ENCODE measurements at regions not wholly inside any gene's neighbourhood (a gene's known extent, or its start where the extent isn't known, plus 50 kb on each side); places are given as distances from the start of the nearest gene placed in this dataset.
A peak's percentile ranks its signal among the peaks of the same experiment; 100 is the strongest.

DNA sequence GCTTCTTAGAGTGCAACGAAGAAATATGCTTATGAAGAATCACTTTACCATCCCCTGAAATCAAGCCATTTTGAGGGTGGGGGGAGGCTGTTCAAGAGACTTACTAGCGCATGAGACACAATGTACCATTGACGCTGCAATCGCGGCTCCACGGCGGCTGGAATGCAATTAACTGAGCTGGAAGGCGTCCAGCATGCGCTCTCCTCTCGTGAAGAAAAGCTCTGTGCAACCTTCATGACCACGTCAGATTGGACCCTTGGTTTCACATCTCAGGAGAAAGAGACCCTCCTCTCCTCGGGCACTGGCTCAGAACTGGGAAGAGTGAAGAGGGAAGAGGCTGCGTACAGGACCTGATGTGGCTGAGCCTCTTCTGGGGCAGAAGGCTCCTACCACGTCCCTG is 138.5 kb upstream of the IRX2 start:
- Histone ChIP-seq H3K27me3 (no peaks in the 10 kb centered on the region), H3K36me3 (no peaks in the 10 kb centered on the region), H3K9me3 (no peaks in the 10 kb centered on the region), H3K4me3 (no peak overlapping the region), H3K4me1 (no peaks in the 10 kb centered on the region), H3K27ac (no peak overlapping the region)
- peak; percentile 33 for DNase-seq
- intact Hi-C loops (cut with DNase I) = no loop called here
- no peak for TF ChIP-seq CTCF (IDR thresholded peaks at IDR 0.05)
- no peak for ATAC-seq

DNA sequence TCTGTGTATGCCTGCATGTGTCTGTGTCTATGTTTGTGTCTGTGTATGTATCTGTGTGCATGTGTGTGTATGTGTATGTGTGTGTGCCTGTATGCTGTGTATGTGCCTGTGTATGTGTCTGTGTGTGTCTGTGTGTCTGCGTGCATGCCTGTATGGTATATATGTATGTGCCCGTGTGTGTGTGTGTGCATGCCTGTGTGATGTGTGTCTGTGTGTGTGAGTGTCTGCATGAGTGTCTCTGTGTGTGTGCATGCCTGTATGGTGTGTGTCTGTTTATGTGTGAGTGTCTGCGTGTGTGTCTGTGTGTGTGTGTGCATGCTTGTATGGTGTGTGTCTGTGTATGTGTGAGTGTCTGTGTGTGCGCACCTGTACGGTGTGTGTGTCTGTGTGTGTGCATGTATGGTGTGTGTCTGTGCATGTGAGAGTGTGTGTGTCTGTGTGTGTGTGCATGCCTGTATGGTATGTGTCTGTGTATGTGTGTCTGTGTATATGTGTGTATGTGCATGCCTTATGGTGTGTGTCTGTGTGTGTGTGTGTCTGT is 137.1 kb upstream of the IRX2 start:
- no peaks in the 10 kb centered on the region for H3K9me3 ChIP-seq
- DNase-seq = peak; percentile 3
- no peaks in the 10 kb centered on the region for H3K4me1 ChIP-seq
- no peak for TF ChIP-seq CTCF (IDR thresholded peaks at IDR 0.05)
- peak; percentile 15 for ATAC-seq
- H3K27ac ChIP-seq = no peak overlapping the region
- no peaks in the 10 kb centered on the region for H3K36me3 ChIP-seq
- no peaks in the 10 kb centered on the region for H3K27me3 ChIP-seq
- no peak overlapping the region for H3K4me3 ChIP-seq
- intact Hi-C loops (cut with DNase I) = no loop called here

DNA sequence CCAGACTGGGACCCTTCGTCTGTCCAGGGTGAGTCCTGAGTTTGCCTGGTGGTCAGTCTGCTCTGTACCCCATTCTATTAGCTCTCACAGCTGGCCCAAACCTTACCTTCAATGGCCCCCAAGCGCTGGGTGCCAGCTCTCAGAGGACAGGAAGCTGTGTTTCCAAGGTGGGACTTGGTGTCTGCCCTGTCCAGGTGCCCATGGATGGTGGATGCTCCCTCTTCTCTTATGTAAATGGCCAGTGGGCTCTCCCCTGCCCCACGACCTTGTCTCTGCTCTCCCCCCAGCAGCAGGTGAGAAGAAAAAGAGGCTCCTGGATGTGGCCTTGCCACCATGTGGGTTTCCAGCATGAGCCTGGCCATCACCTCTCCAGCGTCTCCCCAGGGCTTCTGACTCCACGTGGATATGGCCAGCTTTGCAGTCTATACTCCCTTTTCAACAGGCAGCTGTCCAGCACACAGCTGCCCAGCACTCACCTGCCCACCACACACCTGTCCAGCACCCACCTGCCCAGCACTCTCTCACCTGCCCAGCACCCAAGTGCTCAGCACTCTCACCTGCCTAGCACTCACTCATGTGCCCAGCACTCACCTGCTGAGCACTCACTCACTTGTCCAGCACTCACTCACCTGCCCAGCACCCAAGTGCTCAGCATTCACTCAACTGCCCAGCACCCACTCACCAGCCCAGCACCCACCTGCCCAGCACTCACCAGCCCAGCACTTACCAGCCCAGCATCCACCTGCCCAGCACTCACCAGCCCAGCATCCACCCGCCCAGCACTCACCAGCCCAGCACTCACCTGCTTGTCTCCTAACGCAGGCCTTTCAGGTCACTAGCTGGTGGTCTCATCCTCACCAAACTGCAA is 136.2 kb upstream of the IRX2 start:
- DNase-seq (peak; percentile 50), ATAC-seq (peak; percentile 18)
- Histone ChIP-seq H3K36me3 (no peaks in the 10 kb centered on the region), H3K4me1 (no peaks in the 10 kb centered on the region), H3K9me3 (no peaks in the 10 kb centered on the region), H3K27ac (no peak overlapping the region), H3K27me3 (no peaks in the 10 kb centered on the region), H3K4me3 (no peak overlapping the region)
- no peak for TF ChIP-seq CTCF (IDR thresholded peaks at IDR 0.05)
- intact Hi-C loops (cut with DNase I) = no loop called here

DNA sequence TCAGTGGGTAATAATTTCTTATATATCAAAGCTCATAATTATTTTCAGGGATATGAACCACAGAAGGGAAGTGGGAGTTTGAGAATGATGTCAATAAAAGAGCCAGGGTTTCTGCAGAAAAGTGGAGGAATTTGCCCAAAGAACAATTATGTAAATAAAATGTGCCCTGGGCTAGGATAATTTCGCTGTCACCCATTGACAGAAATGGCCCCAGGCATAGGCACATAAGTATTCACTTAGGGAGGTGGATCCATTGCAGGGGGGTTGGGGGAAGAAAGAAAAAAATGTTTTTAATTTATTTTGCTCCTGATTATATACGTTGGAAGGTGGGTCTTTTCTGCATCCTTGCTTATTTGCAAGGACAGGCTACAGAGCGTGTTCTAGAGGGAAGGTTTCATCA is 135.1 kb upstream of the IRX2 start:
- Histone ChIP-seq H3K27me3 (no peaks in the 10 kb centered on the region), H3K9me3 (no peaks in the 10 kb centered on the region), H3K4me3 (no peak overlapping the region), H3K4me1 (no peaks in the 10 kb centered on the region), H3K27ac (no peak overlapping the region), H3K36me3 (no peaks in the 10 kb centered on the region)
- DNase-seq (no peak), ATAC-seq (no peak)
- intact Hi-C loops (cut with DNase I) = no loop called here
- TF ChIP-seq CTCF (IDR thresholded peaks at IDR 0.05) = no peak

GRCh38 chr5:2883771-2884170 is 132.3 kb upstream of the IRX2 start:
- DNase-seq = peak; percentile 16

More at GRCh38 chr5:2883771-2884170, 132.3 kb upstream of the IRX2 start:
- no peak for TF ChIP-seq CTCF (IDR thresholded peaks at IDR 0.05)
- intact Hi-C loops (cut with DNase I) = no loop called here
- Histone ChIP-seq H3K27ac (no peak overlapping the region), H3K36me3 (no peaks in the 10 kb centered on the region), H3K27me3 (no peaks in the 10 kb centered on the region), H3K9me3 (peaks cover 12% of the 10 kb centered on the region), H3K4me3 (no peak overlapping the region), H3K4me1 (no peaks in the 10 kb centered on the region)
- no peak for ATAC-seq

Data from upper lobe of right lung (tissue), 1 donor.